Panc1 (cell line): ENCODE measurements at regions not wholly inside any gene's neighbourhood (a gene's known extent, or its start where the extent isn't known, plus 50 kb on each side); places are given as distances from the start of the nearest gene placed in this dataset.

ENCODE experiments used
- ATAC-seq: fragments of 200-7000 bp; cut with Tn5 transposase; 2 replicates; pipeline ENCODE4 v1.9.1; 2020; ENCODE audit warnings: mild to moderate bottlenecking, moderate library complexity
- BruUV-seq: library from RNA; stranded (reverse); fragments of 400-500 nt; replicated peaks from 2 replicates; lab custom pipeline; 2021; lab: Mats Ljungman, UMichigan
- CTCF ChIA-PET: fragments of 300-600 bp; sonication (Branson Sonifier 250); formaldehyde crosslinking; loops from one replicate; lab custom pipeline; 2022; ENCODE audit warnings: antibody characterized with exemption; lab: Charles Lee
- POLR2A ChIA-PET: fragments of 300-600 bp; sonication (Branson Sonifier 250); formaldehyde crosslinking; loops from one replicate; lab custom pipeline; 2022; ENCODE audit warnings: antibody characterized with exemption; lab: Charles Lee
- DNase-seq: peaks from one replicate; pipeline ENCODE4 v3.0.0-alpha.2; 2010; ENCODE audit warnings: low read depth, low spot score
- H3K27ac ChIP-seq: 2 replicates; pipeline ENCODE4 v1.5.1; 2011; ENCODE audit warnings: mild to moderate bottlenecking, low read length, inconsistent platforms
- H3K27me3 ChIP-seq: fragments of 200-500 bp; sonication (Bioruptor generic); 2 replicates; pipeline ENCODE4 v1.6.0; 2014; ENCODE audit warnings: low read length, inconsistent platforms; ENCODE audit not compliant: control insufficient read depth, insufficient read depth
- H3K36me3 ChIP-seq: fragments of 200-500 bp; sonication (Bioruptor generic); 2 replicates; pipeline ENCODE4 v1.5.1; 2014; ENCODE audit warnings: inconsistent platforms, mild to moderate bottlenecking, low read length, moderate library complexity; ENCODE audit not compliant: control insufficient read depth, insufficient read depth
- H3K4me1 ChIP-seq: 2 replicates; pipeline ENCODE4 v1.5.1; 2011; ENCODE audit warnings: inconsistent platforms, mild to moderate bottlenecking, low read length, moderate library complexity; ENCODE audit not compliant: control insufficient read depth, insufficient read depth
- H3K4me3 ChIP-seq, 2 experiments: 2 replicates each; pipeline ENCODE4 v1.5.1; 2011 to 2012; ENCODE audit warnings: low read depth in 2 of 2, low read length in 2 of 2, mild to moderate bottlenecking in 2 of 2, inconsistent platforms in 1 of 2, moderate library complexity in 1 of 2
- H3K9me3 ChIP-seq: fragments of 200-500 bp; sonication (Bioruptor generic); 2 replicates; pipeline ENCODE4 v1.5.1; 2014; ENCODE audit warnings: low read depth, mild to moderate bottlenecking, inconsistent platforms, low read length, moderate library complexity; ENCODE audit not compliant: control insufficient read depth, insufficient read depth
- CTCF ChIP-seq: fragments of 450-650 bp; IDR thresholded peaks from 2 replicates; pipeline ENCODE4 v1.5.1; 2017; ENCODE audit warnings: mild to moderate bottlenecking
- POLR2AphosphoS5 ChIP-seq: IDR thresholded peaks from 2 replicates; pipeline ENCODE4 v1.6.1; 2012; ENCODE audit warnings: mild to moderate bottlenecking, low read depth, low read length, moderate library complexity
- SIN3A ChIP-seq: IDR thresholded peaks from 2 replicates; pipeline ENCODE4 v1.6.1; 2012; ENCODE audit warnings: low read depth, mild to moderate bottlenecking, low read length, moderate library complexity, borderline replicate concordance; ENCODE audit not compliant: insufficient read depth
- TCF7L2 ChIP-seq: IDR thresholded peaks from 2 replicates; pipeline ENCODE4 v1.6.1; 2011; ENCODE audit warnings: mild to moderate bottlenecking, low read depth, low read length, inconsistent platforms
- in situ Hi-C: cut with HindIII; loops from 2 replicates; pipeline ENCODE4 v1.10.0; 2016; ENCODE audit warnings: low sequenced_read_pairs, low pct_unique_long_range_greater_than_20kb
- intact Hi-C: fragments of 100-400 bp; cut with micrococcal nuclease; formaldehyde crosslinking; loops from one replicate; pipeline ENCODE4 v1.10.0; 2022; ENCODE audit not compliant: unreplicated experiment
- TF ChIP-seq, protein P1 (sequence below), 2 experiments: IDR thresholded peaks; 2 replicates each; pipeline ENCODE4 v1.6.1; 2011 to 2012; ENCODE audit warnings: low read depth in 2 of 2, control low read depth in 1 of 2, low read length in 1 of 2, mild to moderate bottlenecking in 1 of 2, moderate library complexity in 1 of 2; ENCODE audit not compliant: insufficient read depth in 1 of 2

GRCh38 chr5:106361905-106362304 lies 1308.8 kb downstream of the EFNA5 start:
- TF ChIP-seq TCF7L2 (no peak), SIN3A (no peak), POLR2AphosphoS5 (no peak), CTCF (no peak)
- TF ChIP-seq, protein P1, sequence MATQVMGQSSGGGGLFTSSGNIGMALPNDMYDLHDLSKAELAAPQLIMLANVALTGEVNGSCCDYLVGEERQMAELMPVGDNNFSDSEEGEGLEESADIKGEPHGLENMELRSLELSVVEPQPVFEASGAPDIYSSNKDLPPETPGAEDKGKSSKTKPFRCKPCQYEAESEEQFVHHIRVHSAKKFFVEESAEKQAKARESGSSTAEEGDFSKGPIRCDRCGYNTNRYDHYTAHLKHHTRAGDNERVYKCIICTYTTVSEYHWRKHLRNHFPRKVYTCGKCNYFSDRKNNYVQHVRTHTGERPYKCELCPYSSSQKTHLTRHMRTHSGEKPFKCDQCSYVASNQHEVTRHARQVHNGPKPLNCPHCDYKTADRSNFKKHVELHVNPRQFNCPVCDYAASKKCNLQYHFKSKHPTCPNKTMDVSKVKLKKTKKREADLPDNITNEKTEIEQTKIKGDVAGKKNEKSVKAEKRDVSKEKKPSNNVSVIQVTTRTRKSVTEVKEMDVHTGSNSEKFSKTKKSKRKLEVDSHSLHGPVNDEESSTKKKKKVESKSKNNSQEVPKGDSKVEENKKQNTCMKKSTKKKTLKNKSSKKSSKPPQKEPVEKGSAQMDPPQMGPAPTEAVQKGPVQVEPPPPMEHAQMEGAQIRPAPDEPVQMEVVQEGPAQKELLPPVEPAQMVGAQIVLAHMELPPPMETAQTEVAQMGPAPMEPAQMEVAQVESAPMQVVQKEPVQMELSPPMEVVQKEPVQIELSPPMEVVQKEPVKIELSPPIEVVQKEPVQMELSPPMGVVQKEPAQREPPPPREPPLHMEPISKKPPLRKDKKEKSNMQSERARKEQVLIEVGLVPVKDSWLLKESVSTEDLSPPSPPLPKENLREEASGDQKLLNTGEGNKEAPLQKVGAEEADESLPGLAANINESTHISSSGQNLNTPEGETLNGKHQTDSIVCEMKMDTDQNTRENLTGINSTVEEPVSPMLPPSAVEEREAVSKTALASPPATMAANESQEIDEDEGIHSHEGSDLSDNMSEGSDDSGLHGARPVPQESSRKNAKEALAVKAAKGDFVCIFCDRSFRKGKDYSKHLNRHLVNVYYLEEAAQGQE (IDR thresholded peaks at IDR 0.05; ENCODE audit: insufficient read depth in 1 of 2, low read depth in 2 of 2, low read length in 1 of 2), result no peak
- Histone ChIP-seq H3K36me3 (no peaks in the 10 kb centered on the region), H3K4me3 (no peak overlapping the region), H3K27me3 (no peaks in the 10 kb centered on the region), H3K27ac (no peak overlapping the region), H3K9me3 (no peaks in the 10 kb centered on the region), H3K4me1 (no peaks in the 10 kb centered on the region)
- in situ Hi-C loops, result no loop called here
- DNase-seq (no peak), ATAC-seq (no peak)
- POLR2A ChIA-PET, result no interaction called here
- intact Hi-C loops, result no loop called here
- CTCF ChIA-PET, result no interaction called here
- BruUV-seq, result no TSS peak

DNA sequence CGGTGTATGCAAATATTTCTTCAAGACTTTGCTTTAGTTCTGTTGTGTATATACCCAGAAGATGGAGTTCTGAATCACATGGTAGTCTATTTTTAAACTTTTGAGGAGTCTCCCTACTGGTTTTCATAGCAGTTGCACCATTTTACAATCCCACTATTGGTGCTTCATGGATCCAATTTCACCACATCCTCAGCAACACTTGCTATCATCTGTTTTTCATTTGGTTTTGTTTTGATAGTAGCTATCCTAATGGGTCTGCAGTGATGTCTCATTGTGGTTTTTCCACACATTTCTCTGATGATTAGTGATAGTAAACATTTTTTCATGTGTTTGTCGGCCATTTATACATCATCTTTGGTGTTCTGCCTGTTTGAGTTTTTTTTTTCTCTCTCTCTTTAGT lies 1339.3 kb downstream of the EFNA5 start:
- ChIA-PET CTCF (no interaction called here), POLR2A (no interaction called here)
- H3K4me1 ChIP-seq, result no peaks in the 10 kb centered on the region
- no peak overlapping the region for H3K4me3 ChIP-seq
- H3K9me3 ChIP-seq, result no peaks in the 10 kb centered on the region
- in situ Hi-C loops (no loop called here), intact Hi-C loops (no loop called here)
- H3K36me3 ChIP-seq, result no peaks in the 10 kb centered on the region
- no peaks in the 10 kb centered on the region for H3K27me3 ChIP-seq
- no peak for ATAC-seq
- H3K27ac ChIP-seq, result no peak overlapping the region
- no peak for TF ChIP-seq TCF7L2
- no peak for TF ChIP-seq SIN3A
- TF ChIP-seq, protein P1 (IDR thresholded peaks at IDR 0.05; ENCODE audit: insufficient read depth in 1 of 2, low read depth in 2 of 2, low read length in 1 of 2), result no peak
- TF ChIP-seq POLR2AphosphoS5, result no peak
- no peak for TF ChIP-seq CTCF
- no peak for DNase-seq
- BruUV-seq, result no TSS peak
